ENCODE measurements at regions not wholly inside any gene's neighbourhood (a gene's known extent, or its start where the extent isn't known, plus 50 kb on each side); places are given as distances from the start of the nearest gene placed in this dataset.

DNA sequence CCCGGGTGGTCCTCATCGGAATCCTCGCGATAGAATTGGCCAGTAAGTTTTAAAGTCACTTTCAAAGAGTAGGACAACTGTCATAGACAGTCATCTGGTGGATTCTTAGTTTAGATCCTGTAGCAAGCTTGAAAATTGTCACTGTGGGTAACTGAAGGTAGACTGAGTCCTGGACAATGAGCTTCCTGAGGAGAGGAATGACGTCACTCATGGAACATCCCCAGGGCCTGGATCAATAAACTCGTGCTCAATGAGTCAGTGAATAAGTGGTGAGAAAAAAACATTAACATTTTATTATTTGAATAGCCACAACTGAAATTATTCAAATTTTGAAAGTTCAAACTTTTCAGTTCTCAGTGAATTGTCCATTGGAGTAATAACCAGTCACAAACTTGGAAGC lies 101.4 kb upstream of the CXCR4 start:
- TF ChIP-seq, protein P1, sequence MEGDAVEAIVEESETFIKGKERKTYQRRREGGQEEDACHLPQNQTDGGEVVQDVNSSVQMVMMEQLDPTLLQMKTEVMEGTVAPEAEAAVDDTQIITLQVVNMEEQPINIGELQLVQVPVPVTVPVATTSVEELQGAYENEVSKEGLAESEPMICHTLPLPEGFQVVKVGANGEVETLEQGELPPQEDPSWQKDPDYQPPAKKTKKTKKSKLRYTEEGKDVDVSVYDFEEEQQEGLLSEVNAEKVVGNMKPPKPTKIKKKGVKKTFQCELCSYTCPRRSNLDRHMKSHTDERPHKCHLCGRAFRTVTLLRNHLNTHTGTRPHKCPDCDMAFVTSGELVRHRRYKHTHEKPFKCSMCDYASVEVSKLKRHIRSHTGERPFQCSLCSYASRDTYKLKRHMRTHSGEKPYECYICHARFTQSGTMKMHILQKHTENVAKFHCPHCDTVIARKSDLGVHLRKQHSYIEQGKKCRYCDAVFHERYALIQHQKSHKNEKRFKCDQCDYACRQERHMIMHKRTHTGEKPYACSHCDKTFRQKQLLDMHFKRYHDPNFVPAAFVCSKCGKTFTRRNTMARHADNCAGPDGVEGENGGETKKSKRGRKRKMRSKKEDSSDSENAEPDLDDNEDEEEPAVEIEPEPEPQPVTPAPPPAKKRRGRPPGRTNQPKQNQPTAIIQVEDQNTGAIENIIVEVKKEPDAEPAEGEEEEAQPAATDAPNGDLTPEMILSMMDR (IDR thresholded peaks at IDR 0.05; ENCODE audit: insufficient read depth, low read length): no peak
- TF ChIP-seq, protein P2, sequence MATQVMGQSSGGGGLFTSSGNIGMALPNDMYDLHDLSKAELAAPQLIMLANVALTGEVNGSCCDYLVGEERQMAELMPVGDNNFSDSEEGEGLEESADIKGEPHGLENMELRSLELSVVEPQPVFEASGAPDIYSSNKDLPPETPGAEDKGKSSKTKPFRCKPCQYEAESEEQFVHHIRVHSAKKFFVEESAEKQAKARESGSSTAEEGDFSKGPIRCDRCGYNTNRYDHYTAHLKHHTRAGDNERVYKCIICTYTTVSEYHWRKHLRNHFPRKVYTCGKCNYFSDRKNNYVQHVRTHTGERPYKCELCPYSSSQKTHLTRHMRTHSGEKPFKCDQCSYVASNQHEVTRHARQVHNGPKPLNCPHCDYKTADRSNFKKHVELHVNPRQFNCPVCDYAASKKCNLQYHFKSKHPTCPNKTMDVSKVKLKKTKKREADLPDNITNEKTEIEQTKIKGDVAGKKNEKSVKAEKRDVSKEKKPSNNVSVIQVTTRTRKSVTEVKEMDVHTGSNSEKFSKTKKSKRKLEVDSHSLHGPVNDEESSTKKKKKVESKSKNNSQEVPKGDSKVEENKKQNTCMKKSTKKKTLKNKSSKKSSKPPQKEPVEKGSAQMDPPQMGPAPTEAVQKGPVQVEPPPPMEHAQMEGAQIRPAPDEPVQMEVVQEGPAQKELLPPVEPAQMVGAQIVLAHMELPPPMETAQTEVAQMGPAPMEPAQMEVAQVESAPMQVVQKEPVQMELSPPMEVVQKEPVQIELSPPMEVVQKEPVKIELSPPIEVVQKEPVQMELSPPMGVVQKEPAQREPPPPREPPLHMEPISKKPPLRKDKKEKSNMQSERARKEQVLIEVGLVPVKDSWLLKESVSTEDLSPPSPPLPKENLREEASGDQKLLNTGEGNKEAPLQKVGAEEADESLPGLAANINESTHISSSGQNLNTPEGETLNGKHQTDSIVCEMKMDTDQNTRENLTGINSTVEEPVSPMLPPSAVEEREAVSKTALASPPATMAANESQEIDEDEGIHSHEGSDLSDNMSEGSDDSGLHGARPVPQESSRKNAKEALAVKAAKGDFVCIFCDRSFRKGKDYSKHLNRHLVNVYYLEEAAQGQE (IDR thresholded peaks at IDR 0.05; ENCODE audit: insufficient replicate concordance, low read depth): no peak
- TF ChIP-seq GABPA (IDR thresholded peaks at IDR 0.05; ENCODE audit: low read depth) (no peak), POLR2AphosphoS5 (IDR thresholded peaks at IDR 0.05; ENCODE audit: low read depth) (no peak), SPI1 (IDR thresholded peaks at IDR 0.05; ENCODE audit: borderline replicate concordance, low read depth) (no peak)
- no peak for DNase-seq (ENCODE audit: low read depth in 1 of 2, low spot score in 1 of 2)
- no peaks in the 10 kb centered on the region for H3K27me3 ChIP-seq (ENCODE audit: insufficient read depth, poor library complexity, severe bottlenecking)
- H3K27ac ChIP-seq (replicated peaks): no peak overlapping the region
- H3K4me3 ChIP-seq (replicated peaks; ENCODE audit: insufficient read depth, low read length): no peak overlapping the region

DNA sequence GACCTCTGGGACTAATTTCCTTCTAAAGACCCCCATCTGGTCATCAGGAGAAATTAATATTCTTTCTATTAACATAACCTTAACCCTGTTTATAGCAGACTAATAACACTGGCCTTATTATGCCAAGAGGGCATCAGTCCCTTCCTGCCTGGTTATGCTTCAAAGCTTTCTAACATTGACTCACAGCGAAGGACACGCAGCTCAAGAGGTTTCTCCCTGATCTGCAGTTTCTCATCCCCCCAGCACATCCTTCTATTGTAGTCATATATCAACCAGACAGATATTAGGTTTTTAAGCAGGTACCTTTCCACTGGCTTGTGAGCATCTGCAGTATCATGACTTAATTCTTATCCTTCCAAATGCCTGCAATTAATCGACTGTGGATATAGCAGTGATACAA lies 100.0 kb upstream of the CXCR4 start:
- no peaks in the 10 kb centered on the region for H3K27me3 ChIP-seq (ENCODE audit: insufficient read depth, poor library complexity, severe bottlenecking)
- TF ChIP-seq GABPA (IDR thresholded peaks at IDR 0.05; ENCODE audit: low read depth): no peak
- TF ChIP-seq, protein P2 (IDR thresholded peaks at IDR 0.05; ENCODE audit: insufficient replicate concordance, low read depth): no peak
- no peak for TF ChIP-seq POLR2AphosphoS5 (IDR thresholded peaks at IDR 0.05; ENCODE audit: low read depth)
- no peak for TF ChIP-seq SPI1 (IDR thresholded peaks at IDR 0.05; ENCODE audit: borderline replicate concordance, low read depth)
- TF ChIP-seq, protein P1 (IDR thresholded peaks at IDR 0.05; ENCODE audit: insufficient read depth, low read length): no peak
- no peak overlapping the region for H3K27ac ChIP-seq (replicated peaks)
- DNase-seq (ENCODE audit: low read depth in 1 of 2, low spot score in 1 of 2): no peak
- H3K4me3 ChIP-seq (replicated peaks; ENCODE audit: insufficient read depth, low read length): no peak overlapping the region

DNA sequence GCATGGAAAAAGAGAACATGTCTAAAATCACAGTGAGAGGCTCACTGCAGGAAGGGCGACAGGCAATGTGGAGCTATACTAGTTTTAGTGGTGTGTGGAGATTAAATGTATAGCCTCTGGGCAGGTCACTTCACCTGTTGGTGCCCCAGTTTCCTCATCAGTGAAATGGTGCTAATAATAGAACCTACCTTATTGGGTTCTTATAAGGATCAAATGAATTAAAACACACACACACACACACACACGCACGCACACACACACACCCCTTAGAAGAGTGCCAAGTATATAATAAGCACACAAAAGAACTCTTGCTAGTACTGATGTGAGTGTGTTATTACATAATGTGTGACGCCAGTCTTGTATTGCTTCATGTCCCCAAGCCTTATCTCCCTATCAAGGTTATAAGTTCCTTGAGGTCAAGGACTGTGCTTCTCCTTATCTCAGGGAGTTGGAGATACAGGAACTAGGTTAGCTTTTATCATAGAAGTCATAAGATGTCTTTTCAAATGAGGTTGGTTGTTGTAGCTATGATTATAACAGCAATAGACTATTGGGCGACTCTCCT lies 98.0 kb upstream of the CXCR4 start:
- no peak overlapping the region for H3K4me3 ChIP-seq (replicated peaks; ENCODE audit: insufficient read depth, low read length)
- no peaks in the 10 kb centered on the region for H3K27me3 ChIP-seq (ENCODE audit: insufficient read depth, poor library complexity, severe bottlenecking)
- no peak for TF ChIP-seq GABPA (IDR thresholded peaks at IDR 0.05; ENCODE audit: low read depth)
- TF ChIP-seq SPI1 (IDR thresholded peaks at IDR 0.05; ENCODE audit: borderline replicate concordance, low read depth): peak; percentile 3; the same call in 1 of the 2 replicates
- TF ChIP-seq POLR2AphosphoS5 (IDR thresholded peaks at IDR 0.05; ENCODE audit: low read depth): peak; percentile 51
- TF ChIP-seq, protein P2 (IDR thresholded peaks at IDR 0.05; ENCODE audit: insufficient replicate concordance, low read depth): no peak
- TF ChIP-seq, protein P1 (IDR thresholded peaks at IDR 0.05; ENCODE audit: insufficient read depth, low read length): no peak
- DNase-seq (ENCODE audit: low read depth in 1 of 2, low spot score in 1 of 2): peak; percentile 85 to 87
- peak overlapping the region; percentile 76 for H3K27ac ChIP-seq (replicated peaks)
